Glomerular endothelial cell (primary cell): ENCODE measurements at regions not wholly inside any gene's neighbourhood (a gene's known extent, or its start where the extent isn't known, plus 50 kb on each side); places are given as distances from the start of the nearest gene placed in this dataset.

Source experiments
- DNase-seq: peaks from one replicate; pipeline ENCODE4 v3.0.0-alpha.2; 2011; ENCODE audit warnings: low read depth, low spot score; ENCODE audit errors: extremely low read depth

DNA sequence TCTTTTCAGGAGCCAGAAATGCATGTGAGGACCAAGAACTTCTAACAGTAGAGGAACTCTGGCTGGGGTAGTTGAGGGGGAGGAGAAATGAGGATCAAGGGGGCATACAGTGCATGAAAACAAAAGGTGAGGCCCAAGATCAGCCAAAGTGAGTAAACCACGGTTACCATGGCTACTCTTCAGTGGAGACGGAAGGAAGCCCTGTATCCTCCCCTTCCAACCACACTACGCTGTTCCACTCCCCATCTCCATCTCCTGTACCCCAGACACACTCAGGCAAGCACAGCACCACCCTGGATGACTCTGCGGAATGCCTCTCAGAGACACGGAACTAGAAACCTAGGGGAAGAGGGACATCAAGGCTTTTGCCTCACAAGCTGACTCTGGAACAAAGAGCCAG lies 157.6 kb upstream of the CAMK1G start:
- no peak for DNase-seq

DNA sequence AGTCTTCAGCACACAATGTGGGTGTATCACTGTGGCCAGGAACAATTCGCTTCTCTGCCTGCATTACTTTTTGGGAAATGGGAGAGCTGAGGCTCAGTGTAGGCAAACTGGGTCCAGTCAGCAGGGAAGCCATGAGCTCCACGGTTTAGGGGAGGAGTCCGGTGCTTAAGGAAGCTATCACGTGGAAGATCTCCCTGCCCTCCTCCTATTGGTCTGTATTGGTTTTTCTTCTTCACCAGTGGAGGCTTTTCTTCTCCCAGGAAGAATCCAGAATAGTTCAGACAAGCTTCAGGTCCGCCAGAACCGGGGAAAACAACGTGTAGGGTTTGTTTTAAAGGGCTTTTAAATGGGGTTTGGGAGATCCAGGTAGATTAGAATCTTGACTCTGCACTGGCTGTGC lies 156.2 kb upstream of the CAMK1G start:
- DNase-seq, result no peak

DNA sequence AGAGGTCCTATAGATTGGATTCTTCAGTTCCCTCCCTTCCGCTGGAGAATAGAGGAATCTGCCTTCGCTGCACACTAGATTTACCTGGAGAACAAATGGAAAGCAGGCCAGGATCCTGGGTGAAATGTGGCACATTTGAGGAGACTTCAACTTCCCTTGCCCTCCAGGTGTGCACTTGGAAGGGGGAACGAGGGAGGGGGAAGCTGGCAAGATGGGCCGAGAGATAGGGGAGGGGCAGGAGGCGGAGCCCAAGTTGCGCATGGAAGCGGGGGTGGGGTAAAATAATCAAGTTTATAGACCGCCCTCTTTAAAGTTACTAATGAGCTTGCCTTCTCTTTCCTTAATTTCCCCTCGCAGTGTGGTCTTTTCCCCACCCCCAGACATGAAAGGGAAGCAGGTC lies 155.7 kb upstream of the CAMK1G start:
- DNase-seq, result no peak

DNA sequence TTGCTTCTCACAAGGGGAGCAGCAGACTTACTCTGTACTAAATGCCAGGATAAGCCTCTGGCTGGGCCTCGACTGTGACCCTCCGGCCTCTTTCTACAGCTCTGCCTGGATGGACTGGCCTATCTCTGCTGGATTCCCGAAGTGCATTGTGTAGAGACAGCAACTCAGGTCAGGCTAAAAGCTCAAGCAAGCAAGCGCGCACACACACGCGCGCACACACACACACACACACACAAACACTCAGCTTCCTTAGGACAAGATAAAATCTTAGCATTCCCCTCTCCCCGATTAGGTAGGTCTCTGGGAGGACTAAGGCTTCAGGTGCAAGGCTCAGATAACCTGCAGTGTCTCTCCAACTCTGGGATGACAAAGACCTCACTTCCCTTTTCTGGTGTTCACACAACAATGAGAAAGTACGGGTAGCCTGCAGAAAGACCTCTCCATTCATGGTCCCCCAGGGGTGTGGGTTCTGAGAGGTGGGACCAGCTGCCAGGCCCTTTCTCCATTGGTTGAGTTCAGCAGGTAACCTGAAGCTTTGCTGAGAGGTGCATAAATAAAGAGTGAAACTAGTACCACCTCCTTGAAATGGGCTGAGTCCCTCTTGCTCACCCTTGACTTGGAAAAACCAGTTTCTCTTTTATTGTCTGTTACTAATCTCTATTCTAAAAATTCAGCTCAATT lies 155.1 kb upstream of the CAMK1G start:
- DNase-seq, result no peak

DNA sequence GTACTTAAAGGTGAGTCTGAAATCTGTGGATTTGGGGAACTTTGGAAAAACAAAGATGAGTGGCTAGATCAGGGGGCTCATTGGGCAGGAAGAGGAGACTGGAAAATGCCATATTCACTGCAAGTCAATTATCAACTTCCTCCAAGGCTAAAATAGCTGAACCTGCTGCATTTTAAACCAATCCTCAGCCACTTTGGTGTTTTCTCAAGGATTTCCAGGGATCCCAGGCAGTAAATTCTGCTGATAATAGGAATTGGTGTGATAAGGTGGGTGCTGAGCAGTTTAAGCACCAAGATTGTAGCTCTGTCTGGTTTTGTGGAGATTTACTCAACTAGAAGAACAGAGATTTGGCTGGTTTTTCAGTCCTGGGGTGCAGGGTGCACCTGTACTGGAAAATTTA lies 153.9 kb upstream of the CAMK1G start:
- DNase-seq, result no peak

DNA sequence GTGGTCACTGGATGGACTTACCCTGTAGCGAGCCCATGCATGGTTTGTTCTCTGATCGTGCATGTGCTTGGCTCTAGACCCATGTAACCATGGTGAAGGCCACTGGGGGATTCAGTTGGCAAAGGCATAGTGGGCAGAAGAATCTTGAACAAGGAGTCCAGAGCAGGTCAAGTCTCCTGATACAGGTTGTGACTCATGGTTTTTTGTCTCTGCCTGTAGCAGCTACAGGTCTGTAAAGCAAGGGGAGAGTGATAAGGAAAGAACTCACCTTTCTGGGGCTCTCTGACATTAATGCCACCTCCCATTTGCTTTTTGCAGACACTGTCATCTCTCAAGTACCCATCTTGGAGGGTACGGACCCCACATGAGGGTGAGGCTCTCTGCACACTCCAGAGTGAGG lies 153.4 kb upstream of the CAMK1G start:
- no peak for DNase-seq

GRCh38 chr1:209430821-209431259 lies 152.7 kb upstream of the CAMK1G start:
- no peak for DNase-seq

DNA sequence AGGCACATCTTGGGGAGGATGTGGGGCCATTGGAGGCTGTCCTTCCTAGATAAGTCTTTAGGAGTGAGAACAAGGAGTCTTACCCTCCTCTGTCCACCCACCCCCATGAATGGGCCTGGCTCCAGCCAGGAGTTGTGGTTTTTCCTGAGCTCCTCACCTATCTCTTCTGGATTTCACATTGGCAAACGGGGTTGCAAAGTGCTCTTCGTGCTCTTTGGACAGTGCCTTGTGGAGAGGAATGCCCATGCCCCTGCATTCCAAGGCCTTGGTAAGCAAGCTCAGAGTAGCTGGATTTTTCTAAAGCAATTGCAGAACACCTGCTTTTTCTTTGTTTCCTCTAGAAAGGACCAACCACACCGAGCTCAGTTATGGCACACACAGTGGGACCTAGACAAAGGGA lies 152.1 kb upstream of the CAMK1G start:
- no peak for DNase-seq

- DNase-seq, result no peak
These were observed 151.6 kb upstream of the CAMK1G start for GRCh38 chr1:209431813-209432442.

DNA sequence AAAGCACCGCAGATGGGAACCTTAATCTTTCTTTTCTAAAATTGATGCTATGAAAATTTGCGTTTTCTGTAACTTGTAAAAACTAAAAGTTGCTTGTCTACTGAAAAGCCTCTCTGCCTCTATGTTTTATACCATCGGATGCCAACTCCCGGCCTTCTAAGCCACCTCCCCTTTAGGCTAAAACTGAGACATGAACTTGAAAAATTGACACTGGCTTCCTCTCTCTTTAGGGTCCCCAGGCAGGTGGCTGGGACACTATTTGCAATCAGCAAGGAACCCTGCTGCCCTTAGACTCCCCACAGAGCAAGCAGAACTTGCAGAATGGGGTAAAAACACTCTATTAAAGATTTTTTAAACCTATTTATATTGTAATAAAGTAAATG lies 151.1 kb upstream of the CAMK1G start:
- DNase-seq, result no peak

DNA sequence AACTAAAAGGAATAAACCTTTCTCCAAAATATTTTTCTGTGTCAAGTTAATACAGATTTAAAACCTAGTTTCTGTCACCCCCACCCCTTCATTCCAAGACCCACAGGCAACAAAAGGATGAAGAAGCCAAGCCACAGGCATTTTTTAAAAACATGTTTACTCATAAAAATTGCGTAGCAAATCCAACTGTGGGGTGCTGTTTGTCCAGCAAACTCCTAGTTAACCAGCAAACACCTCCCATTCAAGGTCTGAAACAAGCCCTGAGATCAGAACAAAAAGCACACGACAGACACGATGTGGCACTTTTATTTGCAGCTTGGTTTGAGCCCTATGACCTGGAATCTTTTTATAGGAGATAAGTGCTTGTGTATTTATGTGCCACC lies 149.9 kb upstream of the CAMK1G start:
- no peak for DNase-seq

DNA sequence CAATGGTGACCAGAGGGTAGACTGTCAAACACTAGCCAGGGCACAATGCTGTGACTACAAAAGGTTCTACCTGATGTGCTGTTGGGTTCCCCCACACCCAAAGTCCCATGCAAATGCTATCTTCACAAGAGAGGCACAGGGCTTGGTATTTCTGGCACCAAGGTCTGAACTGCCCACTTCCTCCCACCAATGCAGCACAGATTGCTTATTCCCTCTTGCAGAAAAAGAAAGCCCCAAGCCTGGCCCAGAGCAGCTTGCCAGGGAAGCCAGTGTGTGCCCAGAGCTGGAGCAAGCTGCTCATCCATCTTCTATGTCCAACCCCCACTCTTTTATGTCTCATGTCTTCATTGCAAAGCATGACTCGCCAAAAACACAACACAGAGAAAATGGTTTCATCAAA lies 149.4 kb upstream of the CAMK1G start:
- DNase-seq, result no peak

- DNase-seq, result no peak
These were observed 148.8 kb upstream of the CAMK1G start for GRCh38 chr1:209434631-209435217.

DNA sequence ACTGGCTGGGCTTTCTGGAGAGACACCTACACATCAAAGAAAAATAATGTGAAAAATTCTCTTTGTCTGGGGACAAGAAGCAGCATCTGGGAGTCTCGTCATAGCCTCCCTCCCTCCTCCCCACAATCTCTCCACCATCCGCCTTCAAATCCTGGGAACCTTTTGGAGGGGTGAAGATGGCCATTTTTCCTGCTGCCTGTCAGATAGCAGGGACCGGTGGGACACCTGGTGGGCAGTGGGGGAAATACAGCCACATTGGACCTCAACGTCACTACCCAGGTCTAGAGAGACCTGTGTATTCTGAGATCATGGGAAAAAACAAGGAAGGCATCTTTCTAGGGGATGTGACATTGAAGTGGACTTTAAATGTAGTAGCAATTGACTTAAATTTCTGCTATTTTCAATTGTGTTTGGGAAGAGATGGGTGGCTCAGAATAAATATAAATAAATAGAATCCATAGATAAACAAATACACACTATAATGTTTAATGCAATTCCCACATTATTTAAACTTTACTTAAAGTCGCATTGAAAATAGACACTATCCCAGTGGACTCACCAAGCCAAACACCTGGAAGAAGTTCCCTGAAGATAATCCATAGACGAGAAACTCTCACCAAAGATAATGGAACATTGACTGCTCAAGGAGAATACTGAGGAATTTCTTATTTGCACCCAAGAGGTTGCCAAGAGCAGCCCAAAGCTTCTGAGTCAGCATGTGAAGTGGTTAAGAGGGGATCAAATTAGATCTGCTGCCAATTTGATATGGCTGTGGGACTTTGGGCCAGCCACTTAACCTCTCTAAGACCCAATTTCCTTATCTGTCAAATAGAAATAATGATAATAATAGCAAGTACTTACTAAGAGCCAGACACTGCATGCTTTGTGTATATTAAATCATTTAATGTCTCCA lies 147.6 kb upstream of the CAMK1G start:
- peak; percentile 9 for DNase-seq

DNA sequence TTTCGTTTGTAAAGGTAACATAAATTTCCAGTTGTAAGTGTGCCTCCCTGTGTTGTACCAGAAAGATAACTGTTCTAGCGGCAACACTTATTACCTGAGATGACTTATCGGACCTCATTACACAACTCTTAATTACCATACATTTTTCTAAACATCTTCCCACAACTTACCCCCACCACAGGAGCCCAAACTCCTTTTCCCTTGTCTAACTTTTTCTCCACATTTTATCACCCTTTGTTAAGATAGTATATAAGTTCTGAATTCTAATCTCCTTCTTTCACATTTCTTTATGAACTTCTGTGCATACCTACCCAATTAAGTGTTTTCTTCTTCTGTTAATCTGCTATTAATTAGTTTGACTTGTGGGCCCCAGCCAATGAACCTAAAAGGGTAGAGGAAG lies 143.7 kb upstream of the CAMK1G start:
- DNase-seq, result no peak

GRCh38 chr1:209443361-209443931 lies 140.1 kb upstream of the CAMK1G start:
- DNase-seq, result no peak

- DNase-seq, result no peak
These were observed 139.4 kb upstream of the CAMK1G start for GRCh38 chr1:209443975-209444651.

- no peak for DNase-seq
These were observed 138.6 kb upstream of the CAMK1G start for GRCh38 chr1:209444961-209445360.

GRCh38 chr1:209445576-209445975 lies 137.9 kb upstream of the CAMK1G start:
- no peak for DNase-seq

DNA sequence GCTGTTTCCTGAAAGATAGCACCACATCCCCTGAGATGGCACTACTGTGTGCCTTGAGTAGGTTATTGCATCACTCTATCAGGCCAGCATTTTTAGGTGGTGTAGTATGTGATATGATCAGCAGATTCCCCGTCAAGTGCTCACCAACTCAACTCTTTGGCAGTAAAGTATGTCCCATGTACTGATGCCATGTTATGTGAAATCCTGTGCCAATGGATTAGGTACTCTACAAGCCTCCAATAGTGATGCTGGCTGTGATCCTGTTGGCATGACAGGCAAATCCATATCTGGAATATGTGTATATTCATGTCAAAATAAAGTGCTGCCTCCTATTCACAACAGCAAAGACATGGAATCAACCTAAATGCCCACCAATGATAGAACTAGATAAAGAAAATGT lies 137.2 kb upstream of the CAMK1G start:
- no peak for DNase-seq
